Mesodermal cell (in vitro differentiated cells): ENCODE measurements at regions not wholly inside any gene's neighbourhood (a gene's known extent, or its start where the extent isn't known, plus 50 kb on each side); places are given as distances from the start of the nearest gene placed in this dataset.

ENCODE experiments used
- H3K27ac ChIP-seq: 2 replicates; pipeline ENCODE4 v1.7.0; 2013; ENCODE audit warnings: mild to moderate bottlenecking, low read depth, low read length, moderate library complexity; ENCODE audit not compliant: severe bottlenecking
- H3K36me3 ChIP-seq: 2 replicates; pipeline ENCODE4 v1.7.1; 2013; ENCODE audit warnings: mild to moderate bottlenecking, low read length, moderate library complexity; ENCODE audit not compliant: control insufficient read depth, insufficient read depth
- H3K4me1 ChIP-seq: one replicate; pipeline ENCODE4 v1.7.1; 2013; ENCODE audit warnings: mild to moderate bottlenecking, low read length; ENCODE audit not compliant: insufficient read depth, control insufficient read depth, poor library complexity, severe bottlenecking
- H3K4me3 ChIP-seq: 2 replicates; pipeline ENCODE4 v1.7.0; 2013; ENCODE audit warnings: low read length, control low read depth, mild to moderate bottlenecking; ENCODE audit not compliant: insufficient read depth, poor library complexity, severe bottlenecking; ENCODE audit errors: extremely low read depth
- H3K9me3 ChIP-seq: 2 replicates; pipeline ENCODE4 v1.7.1; 2013; ENCODE audit warnings: mild to moderate bottlenecking, low read length, moderate library complexity; ENCODE audit not compliant: control insufficient read depth
- WGBS, 2 experiments: methylation state at CpG; one replicate each; pipeline ENCODE4 v1.1.5; 2013; ENCODE audit warnings: missing lambda C conversion rate in 2 of 2; ENCODE audit not compliant: insufficient coverage in 2 of 2; 5-methylcytosine and 5-hydroxymethylcytosine counted together

GRCh38 chr11:97794876-97795275 lies 1225.9 kb upstream of the CNTN5 start:
- WGBS, 2 experiments: no CpG with 5 or more reads among the region's 2 CpGs
- H3K36me3 ChIP-seq: no peaks in the 10 kb centered on the region
- H3K4me1 ChIP-seq: no peaks in the 10 kb centered on the region
- no peaks in the 10 kb centered on the region for H3K9me3 ChIP-seq
- no peak overlapping the region for H3K4me3 ChIP-seq
- no peak overlapping the region for H3K27ac ChIP-seq

GRCh38 chr11:97800891-97801290 lies 1219.9 kb upstream of the CNTN5 start:
- H3K36me3 ChIP-seq: no peaks in the 10 kb centered on the region
- H3K9me3 ChIP-seq: no peaks in the 10 kb centered on the region
- 100% methylated on average over 1 of the region's 3 CpGs; no CpG with 5 or more reads in 1 of the 2 experiments for WGBS, 2 experiments

GRCh38 chr11:97814325-97814959 lies 1206.3 kb upstream of the CNTN5 start:
- no peaks in the 10 kb centered on the region for H3K36me3 ChIP-seq
- 80 to 100% methylated on average over 1 to 2 of the region's 4 CpGs for WGBS, 2 experiments
- H3K4me1 ChIP-seq: no peaks in the 10 kb centered on the region
- no peaks in the 10 kb centered on the region for H3K9me3 ChIP-seq
- H3K27ac ChIP-seq: peak overlapping the region; percentile 24
- H3K4me3 ChIP-seq: no peak overlapping the region

More at GRCh38 chr11:97800891-97801290, 1219.9 kb upstream of the CNTN5 start:
- Histone ChIP-seq H3K27ac (no peak overlapping the region), H3K4me3 (no peak overlapping the region), H3K4me1 (no peaks in the 10 kb centered on the region)

- WGBS, 2 experiments: 69 to 100% methylated on average over 1 of the region's 1 CpG
- H3K9me3 ChIP-seq: no peaks in the 10 kb centered on the region
- H3K27ac ChIP-seq: no peak overlapping the region
- H3K36me3 ChIP-seq: no peaks in the 10 kb centered on the region
- H3K4me1 ChIP-seq: no peaks in the 10 kb centered on the region
- H3K4me3 ChIP-seq: no peak overlapping the region
Measured at GRCh38 chr11:97815667-97816066, 1205.1 kb upstream of the CNTN5 start.

GRCh38 chr11:97832451-97832850 lies 1188.3 kb upstream of the CNTN5 start:
- no CpG with 5 or more reads among the region's 4 CpGs for WGBS, 2 experiments
- H3K4me3 ChIP-seq: no peak overlapping the region
- no peaks in the 10 kb centered on the region for H3K4me1 ChIP-seq
- no peak overlapping the region for H3K27ac ChIP-seq
- no peaks in the 10 kb centered on the region for H3K9me3 ChIP-seq
- no peaks in the 10 kb centered on the region for H3K36me3 ChIP-seq

DNA sequence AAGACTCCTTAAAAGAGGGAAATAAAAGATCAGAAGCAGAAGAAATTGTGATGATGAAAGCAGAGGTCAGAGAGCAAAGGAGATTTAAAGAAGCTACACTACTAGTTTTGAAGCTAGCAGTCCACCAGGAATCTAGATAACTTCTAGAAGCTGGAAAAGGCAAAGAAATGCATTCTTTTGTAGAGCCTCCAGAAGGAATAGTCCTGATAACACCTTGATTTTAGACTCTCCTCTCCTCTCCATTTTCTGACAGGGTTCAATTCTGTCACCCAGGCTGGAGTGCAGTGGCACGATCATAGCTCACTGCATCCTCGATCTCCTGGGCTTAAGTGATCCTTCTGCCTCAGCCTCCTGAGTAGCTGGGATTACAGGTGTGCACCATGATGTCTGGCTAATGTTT lies 1187.3 kb upstream of the CNTN5 start:
- H3K4me3 ChIP-seq: no peak overlapping the region
- no peaks in the 10 kb centered on the region for H3K36me3 ChIP-seq
- H3K4me1 ChIP-seq: no peaks in the 10 kb centered on the region
- WGBS, 2 experiments: 92 to 100% methylated on average over 2 of the region's 2 CpGs
- no peak overlapping the region for H3K27ac ChIP-seq
- H3K9me3 ChIP-seq: no peaks in the 10 kb centered on the region

- Histone ChIP-seq H3K27ac (no peak overlapping the region), H3K4me3 (no peak overlapping the region), H3K9me3 (no peaks in the 10 kb centered on the region), H3K36me3 (no peaks in the 10 kb centered on the region), H3K4me1 (no peaks in the 10 kb centered on the region)
Measured at GRCh38 chr11:97844016-97844415, 1176.7 kb upstream of the CNTN5 start.

DNA sequence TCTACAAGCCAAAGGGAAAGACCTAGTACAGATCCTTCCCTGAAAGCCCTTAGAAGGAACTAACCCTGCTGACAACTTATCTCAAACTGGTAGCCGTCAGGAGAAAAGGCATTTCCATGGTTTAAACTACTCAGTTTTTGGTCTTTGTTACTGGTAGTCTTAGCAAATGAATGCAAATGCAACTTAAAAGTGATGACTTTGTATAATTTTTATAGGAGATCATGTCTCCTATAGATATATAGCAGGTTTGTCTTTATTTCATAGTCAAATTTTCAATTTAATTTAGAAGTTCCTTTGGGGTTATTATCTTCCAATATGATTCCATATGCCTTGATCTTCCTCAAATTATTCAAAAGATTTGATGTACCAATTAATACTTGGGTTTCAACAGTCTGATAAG lies 1173.0 kb upstream of the CNTN5 start:
- Histone ChIP-seq H3K36me3 (no peaks in the 10 kb centered on the region), H3K4me3 (no peak overlapping the region), H3K27ac (no peak overlapping the region), H3K9me3 (no peaks in the 10 kb centered on the region), H3K4me1 (no peaks in the 10 kb centered on the region)
- no CpG with 5 or more reads among the region's 1 CpG for WGBS, 2 experiments

DNA sequence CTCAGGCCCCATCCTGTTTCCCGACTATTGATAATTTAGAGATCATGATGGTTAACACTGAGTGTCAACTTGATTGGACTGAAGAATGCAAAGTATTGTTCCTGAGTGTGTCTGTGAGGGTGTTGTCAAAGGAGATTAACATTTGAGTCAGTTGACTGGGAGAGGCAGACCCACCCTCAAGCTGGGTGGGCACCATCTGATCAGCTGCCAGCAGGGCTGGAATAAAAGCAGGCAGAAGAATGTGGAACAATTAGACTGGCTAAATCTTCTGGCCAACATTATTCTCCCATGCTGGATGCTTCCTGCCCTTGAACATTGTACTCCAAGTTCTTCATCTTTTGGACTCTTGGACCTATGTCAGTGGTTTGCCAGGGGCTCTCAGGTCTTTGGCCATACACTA lies 1170.0 kb upstream of the CNTN5 start:
- Histone ChIP-seq H3K27ac (no peak overlapping the region), H3K4me1 (no peaks in the 10 kb centered on the region), H3K36me3 (no peaks in the 10 kb centered on the region), H3K9me3 (no peaks in the 10 kb centered on the region), H3K4me3 (no peak overlapping the region)
- WGBS, 2 experiments: 33 to 86% methylated on average over 1 of the region's 1 CpG

DNA sequence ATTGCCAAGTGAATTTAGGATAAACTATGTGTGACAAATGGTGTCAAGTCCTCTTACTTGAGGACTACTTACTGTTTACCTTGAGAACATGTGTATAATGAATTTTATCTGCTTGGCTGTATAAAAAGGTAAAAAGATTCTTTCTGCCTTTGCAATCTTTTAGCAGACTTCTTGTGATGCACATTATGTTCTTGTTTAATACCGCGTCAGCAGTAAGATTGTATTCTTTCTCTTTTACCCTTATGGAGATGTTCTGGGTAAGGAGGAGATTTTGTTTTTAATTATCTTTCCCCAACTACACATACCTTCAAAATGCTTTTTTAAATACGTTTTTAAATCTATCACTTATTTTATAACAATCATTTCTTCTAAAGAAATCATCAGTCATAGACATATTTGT lies 1166.4 kb upstream of the CNTN5 start:
- no peak overlapping the region for H3K27ac ChIP-seq
- WGBS, 2 experiments: no CpG with 5 or more reads among the region's 3 CpGs
- H3K4me3 ChIP-seq: no peak overlapping the region
- no peaks in the 10 kb centered on the region for H3K9me3 ChIP-seq
- no peaks in the 10 kb centered on the region for H3K4me1 ChIP-seq
- no peaks in the 10 kb centered on the region for H3K36me3 ChIP-seq

GRCh38 chr11:97854877-97855276 lies 1165.9 kb upstream of the CNTN5 start:
- no peak overlapping the region for H3K4me3 ChIP-seq
- no peaks in the 10 kb centered on the region for H3K4me1 ChIP-seq
- 90% methylated on average over 4 of the region's 14 CpGs; no CpG with 5 or more reads in 1 of the 2 experiments for WGBS, 2 experiments
- no peaks in the 10 kb centered on the region for H3K36me3 ChIP-seq
- no peak overlapping the region for H3K27ac ChIP-seq
- no peaks in the 10 kb centered on the region for H3K9me3 ChIP-seq
